ENCODE measurements at regions not wholly inside any gene's neighbourhood (a gene's known extent, or its start where the extent isn't known, plus 50 kb on each side); places are given as distances from the start of the nearest gene placed in this dataset.

GRCh38 chr7:41287559-41288335 is 415.1 kb downstream of the INHBA start:
- intact Hi-C loops (cut with DNase I): no loop called here
- no peak for DNase-seq

- no peak for DNase-seq
- intact Hi-C loops (cut with DNase I): no loop called here
Measured at GRCh38 chr7:41280491-41280890, 422.4 kb downstream of the INHBA start.

- intact Hi-C loops (cut with DNase I): no loop called here
- DNase-seq: no peak
Measured at GRCh38 chr7:41277561-41277960, 425.3 kb downstream of the INHBA start.

GRCh38 chr7:41275255-41275654 is 427.6 kb downstream of the INHBA start:
- no peak for DNase-seq
- intact Hi-C loops (cut with DNase I): no loop called here

GRCh38 chr7:41274179-41274578 is 428.7 kb downstream of the INHBA start:
- no peak for DNase-seq
- intact Hi-C loops (cut with DNase I): no loop called here

- intact Hi-C loops (cut with DNase I): no loop called here
- DNase-seq: no peak
Measured at GRCh38 chr7:41272664-41273063, 430.2 kb downstream of the INHBA start.

GRCh38 chr7:41268878-41269277 is 434.0 kb downstream of the INHBA start:
- intact Hi-C loops (cut with DNase I): no loop called here
- no peak for DNase-seq

GRCh38 chr7:41261080-41261479 is 441.8 kb downstream of the INHBA start:
- intact Hi-C loops (cut with DNase I): no loop called here
- DNase-seq: no peak

- intact Hi-C loops (cut with DNase I): no loop called here
- DNase-seq: no peak
Measured at GRCh38 chr7:41257660-41258059, 445.2 kb downstream of the INHBA start.

GRCh38 chr7:41256186-41256945 is 446.5 kb downstream of the INHBA start:
- intact Hi-C loops (cut with DNase I): no loop called here
- DNase-seq: no peak

- intact Hi-C loops (cut with DNase I): no loop called here
- DNase-seq: peak in 13 of 42 donors; percentile 2 to 67 (median 20)
Measured at GRCh38 chr7:41255716-41256115, 447.2 kb downstream of the INHBA start.

- DNase-seq: no peak
- intact Hi-C loops (cut with DNase I): no loop called here
Measured at GRCh38 chr7:41255113-41255512, 447.8 kb downstream of the INHBA start.

GRCh38 chr7:41252957-41253356 is 449.9 kb downstream of the INHBA start:
- intact Hi-C loops (cut with DNase I): no loop called here
- DNase-seq: no peak

GRCh38 chr7:41252551-41252950 is 450.3 kb downstream of the INHBA start:
- intact Hi-C loops (cut with DNase I): no loop called here
- no peak for DNase-seq

GRCh38 chr7:41247143-41247865 is 455.6 kb downstream of the INHBA start:
- intact Hi-C loops (cut with DNase I): no loop called here
- no peak for DNase-seq

- intact Hi-C loops (cut with DNase I): no loop called here
- no peak for DNase-seq
Measured at GRCh38 chr7:41245916-41246315, 457.0 kb downstream of the INHBA start.

- no peak for DNase-seq
- intact Hi-C loops (cut with DNase I): no loop called here
Measured at GRCh38 chr7:41244246-41244645, 458.6 kb downstream of the INHBA start.

- intact Hi-C loops (cut with DNase I): no loop called here
- no peak for DNase-seq
Measured at GRCh38 chr7:41241641-41242040, 461.2 kb downstream of the INHBA start.

GRCh38 chr7:41239596-41239995 is 463.3 kb downstream of the INHBA start:
- intact Hi-C loops (cut with DNase I): no loop called here
- DNase-seq: no peak

GRCh38 chr7:41238851-41239331 is 464.0 kb downstream of the INHBA start:
- intact Hi-C loops (cut with DNase I): no loop called here
- no peak for DNase-seq

Data from head of caudate nucleus (tissue), 42 donors.